ENCODE measurements at regions not wholly inside any gene's neighbourhood (a gene's known extent, or its start where the extent isn't known, plus 50 kb on each side); places are given as distances from the start of the nearest gene placed in this dataset.

- DNase-seq (ENCODE audit: low spot score) (no peak), ATAC-seq (ENCODE audit: low read depth) (no peak)
- Histone ChIP-seq H3K27ac (ENCODE audit: poor library complexity, severe bottlenecking) (no peak overlapping the region), H3K4me1 (ENCODE audit: insufficient read depth, poor library complexity, severe bottlenecking) (no peaks in the 10 kb centered on the region), H3K4me3 (ENCODE audit: severe bottlenecking) (no peak overlapping the region), H3K27me3 (ENCODE audit: insufficient read depth, poor library complexity, severe bottlenecking) (no peaks in the 10 kb centered on the region), H3K36me3 (ENCODE audit: low read depth) (no peaks in the 10 kb centered on the region), H3K9me3 (ENCODE audit: severe bottlenecking) (no peaks in the 10 kb centered on the region)
- TF ChIP-seq CTCF (IDR thresholded peaks at IDR 0.05; ENCODE audit: poor library complexity, severe bottlenecking), result no peak
These were observed 924.7 kb downstream of the SUCLG1 start for GRCh38 chr2:83534416-83534815.

GRCh38 chr2:83531206-83531826 lies 927.8 kb downstream of the SUCLG1 start:
- no peak for DNase-seq (ENCODE audit: low spot score)
- no peaks in the 10 kb centered on the region for H3K27me3 ChIP-seq (ENCODE audit: insufficient read depth, poor library complexity, severe bottlenecking)
- ATAC-seq (ENCODE audit: low read depth), result no peak

GRCh38 chr2:83528767-83529166 lies 930.3 kb downstream of the SUCLG1 start:
- no peak for ATAC-seq (ENCODE audit: low read depth)
- Histone ChIP-seq H3K9me3 (ENCODE audit: severe bottlenecking) (no peaks in the 10 kb centered on the region), H3K27me3 (ENCODE audit: insufficient read depth, poor library complexity, severe bottlenecking) (no peaks in the 10 kb centered on the region), H3K36me3 (ENCODE audit: low read depth) (no peaks in the 10 kb centered on the region), H3K4me3 (ENCODE audit: severe bottlenecking) (no peak overlapping the region), H3K27ac (ENCODE audit: poor library complexity, severe bottlenecking) (no peak overlapping the region), H3K4me1 (ENCODE audit: insufficient read depth, poor library complexity, severe bottlenecking) (no peaks in the 10 kb centered on the region)
- no peak for TF ChIP-seq CTCF (IDR thresholded peaks at IDR 0.05; ENCODE audit: poor library complexity, severe bottlenecking)
- DNase-seq (ENCODE audit: low spot score), result no peak

More at GRCh38 chr2:83531206-83531826, 927.8 kb downstream of the SUCLG1 start:
- no peak overlapping the region for H3K4me3 ChIP-seq (ENCODE audit: severe bottlenecking)
- no peaks in the 10 kb centered on the region for H3K36me3 ChIP-seq (ENCODE audit: low read depth)
- TF ChIP-seq CTCF (IDR thresholded peaks at IDR 0.05; ENCODE audit: poor library complexity, severe bottlenecking), result no peak
- H3K9me3 ChIP-seq (ENCODE audit: severe bottlenecking), result no peaks in the 10 kb centered on the region
- no peaks in the 10 kb centered on the region for H3K4me1 ChIP-seq (ENCODE audit: insufficient read depth, poor library complexity, severe bottlenecking)
- no peak overlapping the region for H3K27ac ChIP-seq (ENCODE audit: poor library complexity, severe bottlenecking)

- no peak overlapping the region for H3K27ac ChIP-seq (ENCODE audit: poor library complexity, severe bottlenecking)
- no peaks in the 10 kb centered on the region for H3K27me3 ChIP-seq (ENCODE audit: insufficient read depth, poor library complexity, severe bottlenecking)
- no peak for ATAC-seq (ENCODE audit: low read depth)
- no peaks in the 10 kb centered on the region for H3K4me1 ChIP-seq (ENCODE audit: insufficient read depth, poor library complexity, severe bottlenecking)
- H3K9me3 ChIP-seq (ENCODE audit: severe bottlenecking), result no peaks in the 10 kb centered on the region
- no peak overlapping the region for H3K4me3 ChIP-seq (ENCODE audit: severe bottlenecking)
- TF ChIP-seq CTCF (IDR thresholded peaks at IDR 0.05; ENCODE audit: poor library complexity, severe bottlenecking), result no peak
- no peak for DNase-seq (ENCODE audit: low spot score)
- no peaks in the 10 kb centered on the region for H3K36me3 ChIP-seq (ENCODE audit: low read depth)
These were observed 936.1 kb downstream of the SUCLG1 start for GRCh38 chr2:83522891-83523493.

GRCh38 chr2:83517727-83518368 lies 941.2 kb downstream of the SUCLG1 start:
- no peaks in the 10 kb centered on the region for H3K27me3 ChIP-seq (ENCODE audit: insufficient read depth, poor library complexity, severe bottlenecking)
- ATAC-seq (ENCODE audit: low read depth) (no peak), DNase-seq (ENCODE audit: low spot score) (no peak)
- TF ChIP-seq CTCF (IDR thresholded peaks at IDR 0.05; ENCODE audit: poor library complexity, severe bottlenecking), result no peak
- H3K36me3 ChIP-seq (ENCODE audit: low read depth), result no peaks in the 10 kb centered on the region
- no peaks in the 10 kb centered on the region for H3K4me1 ChIP-seq (ENCODE audit: insufficient read depth, poor library complexity, severe bottlenecking)
- H3K27ac ChIP-seq (ENCODE audit: poor library complexity, severe bottlenecking), result no peak overlapping the region
- no peaks in the 10 kb centered on the region for H3K9me3 ChIP-seq (ENCODE audit: severe bottlenecking)
- no peak overlapping the region for H3K4me3 ChIP-seq (ENCODE audit: severe bottlenecking)

Data from RWPE2 (cell line).